ENCODE measurements at regions not wholly inside any gene's neighbourhood (a gene's known extent, or its start where the extent isn't known, plus 50 kb on each side); places are given as distances from the start of the nearest gene placed in this dataset.

DNA sequence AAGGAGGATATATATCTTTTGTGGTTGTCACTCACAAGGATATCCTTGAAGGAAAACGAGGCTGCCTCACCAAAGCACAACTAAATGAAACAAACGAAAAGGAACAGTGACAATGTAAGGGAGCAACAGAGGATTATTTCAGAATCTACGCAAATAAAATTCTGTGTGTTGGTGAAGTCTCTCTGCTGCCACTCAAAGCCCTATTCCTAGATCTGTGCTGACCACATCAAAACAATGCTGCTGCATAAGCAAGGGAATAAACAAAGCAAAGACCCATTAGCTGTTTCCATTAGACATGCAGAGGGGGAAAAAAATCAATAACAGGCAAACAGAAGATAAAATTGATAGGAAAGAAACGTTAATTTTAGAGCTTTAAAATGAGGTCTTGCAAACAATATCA is 204.4 kb downstream of the MZT1 start:
- no peak for TF ChIP-seq POLR2A (IDR thresholded peaks at IDR 0.05; ENCODE audit: extremely low read depth, insufficient read length)
- TF ChIP-seq, protein P1, sequence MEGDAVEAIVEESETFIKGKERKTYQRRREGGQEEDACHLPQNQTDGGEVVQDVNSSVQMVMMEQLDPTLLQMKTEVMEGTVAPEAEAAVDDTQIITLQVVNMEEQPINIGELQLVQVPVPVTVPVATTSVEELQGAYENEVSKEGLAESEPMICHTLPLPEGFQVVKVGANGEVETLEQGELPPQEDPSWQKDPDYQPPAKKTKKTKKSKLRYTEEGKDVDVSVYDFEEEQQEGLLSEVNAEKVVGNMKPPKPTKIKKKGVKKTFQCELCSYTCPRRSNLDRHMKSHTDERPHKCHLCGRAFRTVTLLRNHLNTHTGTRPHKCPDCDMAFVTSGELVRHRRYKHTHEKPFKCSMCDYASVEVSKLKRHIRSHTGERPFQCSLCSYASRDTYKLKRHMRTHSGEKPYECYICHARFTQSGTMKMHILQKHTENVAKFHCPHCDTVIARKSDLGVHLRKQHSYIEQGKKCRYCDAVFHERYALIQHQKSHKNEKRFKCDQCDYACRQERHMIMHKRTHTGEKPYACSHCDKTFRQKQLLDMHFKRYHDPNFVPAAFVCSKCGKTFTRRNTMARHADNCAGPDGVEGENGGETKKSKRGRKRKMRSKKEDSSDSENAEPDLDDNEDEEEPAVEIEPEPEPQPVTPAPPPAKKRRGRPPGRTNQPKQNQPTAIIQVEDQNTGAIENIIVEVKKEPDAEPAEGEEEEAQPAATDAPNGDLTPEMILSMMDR (IDR thresholded peaks at IDR 0.05; ENCODE audit: low read depth, low read length): no peak
